K562 (cell line): ENCODE measurements at regions not wholly inside any gene's neighbourhood (a gene's known extent, or its start where the extent isn't known, plus 50 kb on each side); places are given as distances from the start of the nearest gene placed in this dataset.

Source experiments
- ATAC-seq: fragments of 200-7000 bp; cut with Tn5 transposase; 3 replicates; pipeline ENCODE4 v1.9.1; 2020; ENCODE audit warnings: moderate library complexity
- BruUV-seq: library from RNA; stranded (reverse); fragments of 400-500 nt; replicated peaks from 2 replicates; lab custom pipeline; 2021; lab: Mats Ljungman, UMichigan
- CTCF ChIA-PET: fragments of 300-600 bp; formaldehyde crosslinking; extraction: SDS; loops from one replicate; lab custom pipeline; 2021; ENCODE audit warnings: low intra/inter-chr PET ratio; lab: Yijun Ruan, JAX
- POLR2A ChIA-PET: fragments of 300-600, 350-650 bp; sonication (Branson Sonifier 250); formaldehyde crosslinking; extraction: SDS; loops from one replicate; lab custom pipeline; 2021; ENCODE audit warnings: antibody characterized with exemption, inconsistent platforms; lab: Yijun Ruan, JAX
- DNase-seq, 4 experiments: peaks; one replicate each; pipeline versions ENCODE4 v3.0.0 to v3.0.0-alpha.2; 2011 to 2018; ENCODE audit warnings: low spot score in 3 of 4, mixed read lengths in 3 of 4; ENCODE audit errors: extremely low read depth in 1 of 4
- FAIRE-seq: peaks from 2 replicates; lab custom pipeline; 2011; peaks lifted over from hg19 to GRCh38; lab: Jason Lieb, UNC
- H2AFZ ChIP-seq: 2 replicates; pipeline ENCODE4 v1.6.0; 2011; ENCODE audit warnings: low read depth, low read length, control low read depth, inconsistent platforms
- H3K27ac ChIP-seq: fragments of 200-600 bp; 3 replicates; pipeline ENCODE4 v1.8.0; 2011; ENCODE audit warnings: low read depth, mild to moderate bottlenecking, control low read depth, inconsistent platforms, low read length, moderate library complexity, mixed read lengths; ENCODE audit errors: extremely low read depth
- H3K27me3 ChIP-seq, 2 experiments: fragments of 300-600 bp in 1 of 2; 2 replicates in 1 of 2; 3 replicates in 1 of 2; pipeline versions ENCODE4 v1.6.0 to v1.8.0; 2011; ENCODE audit warnings: inconsistent platforms in 2 of 2, low read length in 2 of 2, mild to moderate bottlenecking in 1 of 2, mixed read lengths in 1 of 2, moderate library complexity in 1 of 2; ENCODE audit not compliant: control insufficient read depth in 2 of 2, insufficient read depth in 2 of 2
- H3K36me3 ChIP-seq: fragments of 300-600 bp; 3 replicates; pipeline ENCODE4 v1.8.0; 2011; ENCODE audit warnings: mild to moderate bottlenecking, low read length, inconsistent platforms; ENCODE audit not compliant: control insufficient read depth, insufficient read depth
- H3K4me1 ChIP-seq, 2 experiments: fragments of 200-600 bp in 1 of 2; replicated peaks in 1 of 2; 2 replicates in 1 of 2; 3 replicates in 1 of 2; pipeline versions ENCODE4 v1.5.1 to v1.8.0; 2011; ENCODE audit warnings: inconsistent platforms in 2 of 2, low read length in 2 of 2, mild to moderate bottlenecking in 1 of 2, mixed read lengths in 1 of 2, moderate library complexity in 1 of 2; ENCODE audit not compliant: control insufficient read depth in 2 of 2, insufficient read depth in 2 of 2
- H3K4me2 ChIP-seq: 2 replicates; pipeline ENCODE4 v1.6.1; 2011; ENCODE audit warnings: low read length, control low read depth, inconsistent platforms, mixed read lengths; ENCODE audit not compliant: insufficient read depth
- H3K4me3 ChIP-seq: fragments of 200-600 bp; sonication (generic), shearing (Covaris generic); 2 replicates; pipeline ENCODE4 v1.5.1; 2016; ENCODE audit warnings: control low read depth, inconsistent platforms
- H3K79me2 ChIP-seq: fragments of 200-600 bp; 3 replicates; pipeline ENCODE4 v1.8.0; 2011; ENCODE audit warnings: low read length, inconsistent platforms; ENCODE audit not compliant: control insufficient read depth, insufficient read depth
- H3K9ac ChIP-seq, 2 experiments: 2 replicates each; pipeline versions ENCODE4 v1.6.0 to v1.6.1; 2011; ENCODE audit warnings: low read depth in 2 of 2, low read length in 2 of 2, control low read depth in 1 of 2, inconsistent platforms in 1 of 2, mild to moderate bottlenecking in 1 of 2, mixed read lengths in 1 of 2; ENCODE audit not compliant: insufficient read depth in 1 of 2
- H3K9me1 ChIP-seq: one replicate; pipeline ENCODE4 v1.6.0; 2011; ENCODE audit warnings: inconsistent platforms, mild to moderate bottlenecking, low read length, moderate library complexity; ENCODE audit not compliant: control insufficient read depth, insufficient read depth
- H3K9me3 ChIP-seq: replicated peaks from 2 replicates; pipeline ENCODE4 v1.5.1; 2011; ENCODE audit warnings: low read depth, low read length, inconsistent platforms; ENCODE audit not compliant: control insufficient read depth, insufficient read depth
- H4K20me1 ChIP-seq: replicated peaks from 2 replicates; pipeline ENCODE4 v1.6.1; 2011; ENCODE audit warnings: low read length, inconsistent platforms, mixed read lengths; ENCODE audit not compliant: control insufficient read depth, insufficient read depth
- C11orf30 ChIP-seq: fragments of 450-650 bp; IDR thresholded peaks from 2 replicates; pipeline ENCODE4 v1.6.1; 2016; ENCODE audit warnings: low read depth, mild to moderate bottlenecking
- MAFF ChIP-seq: IDR thresholded peaks from 2 replicates; pipeline ENCODE4 v1.6.1; 2012; ENCODE audit warnings: low read length, improper control_type of control experiment
- MAFG ChIP-seq: fragments of 450-650 bp; conservative IDR thresholded peaks from 2 replicates; pipeline ENCODE4 v1.6.1; 2016; ENCODE audit warnings: missing genetic modification characterization, missing compliant biosample characterization
- TOE1 ChIP-seq, 2 experiments: fragments of 450-650 bp in 1 of 2; sonication (generic) in 1 of 2; formaldehyde crosslinking in 1 of 2; IDR thresholded peaks; 2 replicates each; pipeline versions ENCODE4 v1.7.1 to v1.8.0; 2016 to 2022; ENCODE audit warnings: borderline replicate concordance in 2 of 2, mild to moderate bottlenecking in 2 of 2, antibody characterized with exemption in 1 of 2, inconsistent platforms in 1 of 2, low read depth in 1 of 2, missing genetic modification reagents in 1 of 2, moderate library complexity in 1 of 2
- ZNF316 ChIP-seq: fragments of 450-650 bp; IDR thresholded peaks from 2 replicates; pipeline ENCODE4 v1.6.1; 2016
- ZNF324 ChIP-seq: fragments of 250-450 bp; sonication (Bioruptor Pico); IDR thresholded peaks from 2 replicates; pipeline ENCODE4 v1.4.0; 2020; ENCODE audit warnings: mild to moderate bottlenecking
- WGBS: fragments of 100-300 bp; shearing (Covaris generic); methylation state at CpG from one replicate; pipeline ENCODE4 v1.1.6; 2016; ENCODE audit warnings: low coverage, mixed read lengths; ENCODE audit not compliant: insufficient coverage; ENCODE audit errors: missing lambda C conversion rate; 5-methylcytosine and 5-hydroxymethylcytosine counted together
- in situ Hi-C: fragments of 300-500 bp; cut with MboI; formaldehyde crosslinking; loops from 4 replicates; pipeline ENCODE4 v1.15.0; 2018; ENCODE audit warnings: inconsistent platforms, mixed read lengths
- intact Hi-C: fragments of 100-400 bp; cut with micrococcal nuclease; formaldehyde crosslinking; loops from 2 replicates; pipeline ENCODE4 v1.14.2; 2022
- TF ChIP-seq, protein P1 (sequence below): fragments of 450-650 bp; formaldehyde crosslinking; IDR thresholded peaks from 2 replicates; pipeline ENCODE4 v1.4.0; 2022; ENCODE audit warnings: mild to moderate bottlenecking, moderate library complexity
- TF ChIP-seq, protein P2 (sequence below), 2 experiments: fragments of 450-650 bp in 1 of 2; sonication (generic) in 1 of 2; formaldehyde crosslinking; conservative IDR thresholded peaks; 2 replicates each; pipeline versions ENCODE4 v1.4.0 to v1.8.1; 2020 to 2022; ENCODE audit warnings: mild to moderate bottlenecking in 1 of 2, missing genetic modification reagents in 1 of 2

DNA sequence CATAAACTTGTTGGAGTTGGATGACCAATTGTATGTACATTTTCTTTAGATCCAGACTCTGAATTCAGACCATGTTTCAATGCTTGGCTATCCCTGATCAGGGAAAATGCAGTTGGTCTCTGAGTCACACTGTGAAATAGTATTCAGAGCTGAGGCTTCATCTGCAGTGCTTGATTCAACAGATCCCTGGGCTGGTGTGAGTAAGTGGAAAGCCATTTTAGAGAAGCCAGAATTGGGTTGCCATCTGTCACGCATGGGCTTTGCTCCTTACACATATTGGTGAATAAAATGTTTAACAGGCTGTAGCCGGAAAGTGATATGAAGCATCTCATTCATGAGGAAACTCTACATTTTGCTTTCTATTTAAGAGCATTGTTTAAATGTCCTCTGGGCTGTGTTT, 50.0 kb upstream of the ACYP2 start (continued):
- no peak for TF ChIP-seq ZNF324 (CRISPR knock-in tag)
- TF ChIP-seq, protein P1, sequence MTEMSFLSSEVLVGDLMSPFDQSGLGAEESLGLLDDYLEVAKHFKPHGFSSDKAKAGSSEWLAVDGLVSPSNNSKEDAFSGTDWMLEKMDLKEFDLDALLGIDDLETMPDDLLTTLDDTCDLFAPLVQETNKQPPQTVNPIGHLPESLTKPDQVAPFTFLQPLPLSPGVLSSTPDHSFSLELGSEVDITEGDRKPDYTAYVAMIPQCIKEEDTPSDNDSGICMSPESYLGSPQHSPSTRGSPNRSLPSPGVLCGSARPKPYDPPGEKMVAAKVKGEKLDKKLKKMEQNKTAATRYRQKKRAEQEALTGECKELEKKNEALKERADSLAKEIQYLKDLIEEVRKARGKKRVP (CRISPR knock-in tag): no peak
- TF ChIP-seq, all 486 proteins: peak for 0

DNA sequence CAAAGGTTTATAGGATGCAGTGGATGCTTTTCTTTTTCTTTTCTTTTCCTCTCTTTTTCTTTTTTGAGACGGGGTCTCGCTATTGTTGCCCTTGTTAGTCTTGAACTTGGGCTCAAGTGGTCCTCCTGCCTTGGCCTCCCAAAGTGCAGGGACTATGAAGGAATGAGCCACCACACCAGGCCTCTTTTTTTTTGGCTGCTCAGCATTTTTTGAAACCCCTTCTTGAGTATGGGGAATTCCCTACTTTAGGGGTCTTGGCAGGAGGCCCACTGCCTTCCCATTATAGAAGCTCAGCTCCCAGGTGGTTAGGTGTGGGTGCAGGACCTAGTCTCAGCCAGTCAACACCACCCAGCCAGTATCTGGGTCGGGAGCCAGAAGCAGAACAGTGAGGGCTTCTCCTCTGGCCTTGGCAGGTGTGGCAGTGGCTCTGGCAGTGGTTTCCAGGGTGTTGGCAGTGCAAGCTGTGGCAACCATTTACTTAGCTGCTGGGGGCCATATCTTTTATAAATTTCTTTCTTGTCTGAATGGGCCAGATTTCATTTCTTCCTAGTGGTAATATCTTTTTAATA, 51.4 kb upstream of the ACYP2 start:
- Histone ChIP-seq H3K4me2 (no peak overlapping the region), H3K79me2 (no peaks in the 10 kb centered on the region)
- BruUV-seq: no TSS peak
- TF ChIP-seq TOE1 (IDR thresholded peaks at IDR 0.05; ENCODE audit: borderline replicate concordance) (no peak), TOE1 (CRISPR knock-in tag; IDR thresholded peaks at IDR 0.05; ENCODE audit: borderline replicate concordance, low read depth) (no peak), MAFG (tag) (peak; percentile 57; the same call in 1 of the 2 replicates), C11orf30 (peak; percentile 72), MAFF (0 out of 2 replicates have a peak, but pooled peaks have one; percentile 32), ZNF316 (peak; percentile 83)
- TF ChIP-seq, protein P2, sequence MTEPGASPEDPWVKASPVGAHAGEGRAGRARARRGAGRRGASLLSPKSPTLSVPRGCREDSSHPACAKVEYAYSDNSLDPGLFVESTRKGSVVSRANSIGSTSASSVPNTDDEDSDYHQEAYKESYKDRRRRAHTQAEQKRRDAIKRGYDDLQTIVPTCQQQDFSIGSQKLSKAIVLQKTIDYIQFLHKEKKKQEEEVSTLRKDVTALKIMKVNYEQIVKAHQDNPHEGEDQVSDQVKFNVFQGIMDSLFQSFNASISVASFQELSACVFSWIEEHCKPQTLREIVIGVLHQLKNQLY (CRISPR knock-in tag; conservative IDR thresholded peaks at IDR 0.05): no peak
- TF ChIP-seq, all 486 proteins: peak for 4
- DNase-seq (no peak), FAIRE-seq (no peak), ATAC-seq (no peak)
- ChIA-PET POLR2A (interaction anchor here (0.5 to 1.0 kb wide), 4 partner anchors 9 to 47 kb away, joined by 3 read pairs; no protein-coding TSS in a partner anchor), CTCF (no interaction called here)
- no peak overlapping the region for H2AFZ ChIP-seq
- no peaks in the 10 kb centered on the region for H3K27me3 ChIP-seq
- WGBS: 10% methylated on average over 3 of the region's 3 CpGs
- no peaks in the 10 kb centered on the region for H3K9me1 ChIP-seq
- H3K27ac ChIP-seq: no peak overlapping the region
- peaks cover 0 to 7% of the 10 kb centered on the region in 2 experiments; a peak in 3 of 5 replicates for H3K4me1 ChIP-seq
- no peak overlapping the region for H3K9ac ChIP-seq
- in situ Hi-C loops (no loop called here), intact Hi-C loops (no loop called here)
- peaks cover 7% of the 10 kb centered on the region; the same call in 1 of the 2 replicates for H3K9me3 ChIP-seq
- H4K20me1 ChIP-seq: no peaks in the 10 kb centered on the region
- H3K4me3 ChIP-seq: no peak overlapping the region
- no peaks in the 10 kb centered on the region for H3K36me3 ChIP-seq
